Neural cell (in vitro differentiated cells): ENCODE measurements at regions not wholly inside any gene's neighbourhood (a gene's known extent, or its start where the extent isn't known, plus 50 kb on each side); places are given as distances from the start of the nearest gene placed in this dataset.

Experiments used
- H2AFZ ChIP-seq: fragments of 200-600, 300-800 bp; sonication (generic), shearing (Covaris generic); 2 replicates; pipeline ENCODE4 v1.6.0; 2014; ENCODE audit warnings: low read depth, mild to moderate bottlenecking, antibody characterized with exemption, low read length, moderate library complexity
- H3F3A ChIP-seq: fragments of 200-600 bp; shearing (Covaris generic); 2 replicates; pipeline ENCODE4 v1.6.1; 2016; ENCODE audit warnings: mild to moderate bottlenecking, moderate library complexity, mixed read lengths, antibody characterized with exemption, low read length; ENCODE audit not compliant: insufficient read depth, poor library complexity, severe bottlenecking
- H3K27ac ChIP-seq: fragments of 200-600, 300-800 bp; sonication (generic), shearing (Covaris generic); 2 replicates; pipeline ENCODE4 v1.5.1; 2014; ENCODE audit warnings: mild to moderate bottlenecking, low read length, moderate library complexity
- H3K27me3 ChIP-seq: fragments of 300-800, 200-600 bp; sonication (generic), shearing (Covaris generic); 2 replicates; pipeline ENCODE4 v1.6.0; 2014; ENCODE audit warnings: mild to moderate bottlenecking, low read depth, low read length, moderate library complexity; ENCODE audit not compliant: insufficient read depth
- H3K36me3 ChIP-seq: fragments of 300-800, 200-600 bp; sonication (generic), shearing (Covaris generic); 2 replicates; pipeline ENCODE4 v1.5.1; 2014; ENCODE audit warnings: mild to moderate bottlenecking, antibody characterized with exemption, low read length, moderate library complexity; ENCODE audit not compliant: insufficient read depth
- H3K4me2 ChIP-seq: fragments of 300-800, 200-600 bp; sonication (generic), shearing (Covaris generic); 2 replicates; pipeline ENCODE4 v1.6.0; 2014; ENCODE audit warnings: mild to moderate bottlenecking, low read length
- H3K4me3 ChIP-seq: fragments of 300-800, 200-600 bp; sonication (generic), shearing (Covaris generic); 2 replicates; pipeline ENCODE4 v1.5.1; 2014; ENCODE audit warnings: mild to moderate bottlenecking, low read length, moderate library complexity
- H3K79me2 ChIP-seq: fragments of 200-600 bp; shearing (Covaris generic); replicated peaks from 2 replicates; pipeline ENCODE4 v1.6.0; 2014; ENCODE audit warnings: mild to moderate bottlenecking, low read length, moderate library complexity; ENCODE audit not compliant: insufficient read depth
- H3K9ac ChIP-seq: fragments of 300-800, 200-600 bp; sonication (generic), shearing (Covaris generic); 2 replicates; pipeline ENCODE4 v1.6.1; 2016; ENCODE audit warnings: mild to moderate bottlenecking, low read length, mixed read lengths
- H3K9me2 ChIP-seq: fragments of 200-600 bp; shearing (Covaris generic); 2 replicates; pipeline ENCODE4 v1.6.1; 2016; ENCODE audit warnings: mild to moderate bottlenecking, low read length, mixed read lengths; ENCODE audit not compliant: insufficient read depth
- H3K9me3 ChIP-seq: fragments of 200-600, 300-800 bp; sonication (generic), shearing (Covaris generic); 2 replicates; pipeline ENCODE4 v1.6.1; 2016; ENCODE audit warnings: mild to moderate bottlenecking, mixed run types, low read length, moderate library complexity, mixed read lengths
- H4K20me1 ChIP-seq: fragments of 200-600 bp; shearing (Covaris generic); 2 replicates; pipeline ENCODE4 v1.6.1; 2016; ENCODE audit warnings: mild to moderate bottlenecking, mixed run types; ENCODE audit not compliant: insufficient read depth
- CTCF ChIP-seq: fragments of 450-650 bp; IDR thresholded peaks from 2 replicates; pipeline ENCODE4 v1.5.1; 2014; ENCODE audit warnings: antibody characterized with exemption, mild to moderate bottlenecking, moderate library complexity; ENCODE audit not compliant: poor library complexity, severe bottlenecking
- EP300 ChIP-seq: fragments of 450-650 bp; conservative IDR thresholded peaks from 2 replicates; pipeline ENCODE4 v1.6.1; 2014; ENCODE audit warnings: antibody characterized with exemption, mild to moderate bottlenecking, moderate library complexity; ENCODE audit not compliant: poor library complexity, severe bottlenecking
- EZH2 ChIP-seq: fragments of 200-600, 300-800 bp; shearing (Covaris generic), sonication (generic); IDR thresholded peaks from 2 replicates; pipeline ENCODE4 v1.6.1; 2014; ENCODE audit warnings: antibody characterized with exemption, low read length, borderline replicate concordance, mild to moderate bottlenecking; ENCODE audit not compliant: insufficient read depth, poor library complexity, severe bottlenecking
- MXI1 ChIP-seq: fragments of 450-650 bp; conservative IDR thresholded peaks from 2 replicates; pipeline ENCODE4 v1.6.1; 2014; ENCODE audit warnings: antibody characterized with exemption, mild to moderate bottlenecking; ENCODE audit not compliant: poor library complexity, severe bottlenecking
- POLR2AphosphoS5 ChIP-seq: IDR thresholded peaks from 2 replicates; pipeline ENCODE4 v1.6.1; 2012
- RAD21 ChIP-seq: fragments of 450-650 bp; conservative IDR thresholded peaks from 2 replicates; pipeline ENCODE4 v1.6.1; 2014; ENCODE audit warnings: antibody characterized with exemption, mild to moderate bottlenecking, moderate library complexity
- REST ChIP-seq: IDR thresholded peaks from 2 replicates; pipeline ENCODE4 v1.6.1; 2012; ENCODE audit warnings: borderline replicate concordance
- SMC3 ChIP-seq: fragments of 450-650 bp; conservative IDR thresholded peaks from 2 replicates; pipeline ENCODE4 v1.6.1; 2014; ENCODE audit warnings: antibody characterized with exemption, mild to moderate bottlenecking, moderate library complexity; ENCODE audit not compliant: poor library complexity
- TAF1 ChIP-seq: IDR thresholded peaks from 2 replicates; pipeline ENCODE4 v1.6.1; 2012; ENCODE audit warnings: low read depth

GRCh38 chr18:2281523-2282199 is 289.6 kb downstream of the METTL4 start:
- Histone ChIP-seq H2AFZ (no peak overlapping the region), H3K27ac (no peak overlapping the region), H3K4me3 (no peak overlapping the region)

More at GRCh38 chr18:2281523-2282199, 289.6 kb downstream of the METTL4 start:
- Histone ChIP-seq H3F3A (no peaks in the 10 kb centered on the region), H3K36me3 (no peaks in the 10 kb centered on the region), H4K20me1 (no peaks in the 10 kb centered on the region), H3K9me2 (no peaks in the 10 kb centered on the region), H3K4me2 (no peak overlapping the region), H3K27me3 (no peaks in the 10 kb centered on the region), H3K9ac (no peak overlapping the region), H3K79me2 (no peaks in the 10 kb centered on the region), H3K9me3 (no peaks in the 10 kb centered on the region)
- no peak for TF ChIP-seq POLR2AphosphoS5
- no peak for TF ChIP-seq EZH2
- no peak for TF ChIP-seq CTCF
- no peak for TF ChIP-seq EP300
- no peak for TF ChIP-seq TAF1
- no peak for TF ChIP-seq MXI1
- no peak for TF ChIP-seq RAD21
- TF ChIP-seq SMC3, result no peak
- TF ChIP-seq REST, result no peak
